ENCODE measurements at regions not wholly inside any gene's neighbourhood (a gene's known extent, or its start where the extent isn't known, plus 50 kb on each side); places are given as distances from the start of the nearest gene placed in this dataset.
"Not testable (repeated sequence)": the region's sequence is repeated elsewhere in the genome, so short reads cannot be mapped to it uniquely, and the experiment has no call there.

DNA sequence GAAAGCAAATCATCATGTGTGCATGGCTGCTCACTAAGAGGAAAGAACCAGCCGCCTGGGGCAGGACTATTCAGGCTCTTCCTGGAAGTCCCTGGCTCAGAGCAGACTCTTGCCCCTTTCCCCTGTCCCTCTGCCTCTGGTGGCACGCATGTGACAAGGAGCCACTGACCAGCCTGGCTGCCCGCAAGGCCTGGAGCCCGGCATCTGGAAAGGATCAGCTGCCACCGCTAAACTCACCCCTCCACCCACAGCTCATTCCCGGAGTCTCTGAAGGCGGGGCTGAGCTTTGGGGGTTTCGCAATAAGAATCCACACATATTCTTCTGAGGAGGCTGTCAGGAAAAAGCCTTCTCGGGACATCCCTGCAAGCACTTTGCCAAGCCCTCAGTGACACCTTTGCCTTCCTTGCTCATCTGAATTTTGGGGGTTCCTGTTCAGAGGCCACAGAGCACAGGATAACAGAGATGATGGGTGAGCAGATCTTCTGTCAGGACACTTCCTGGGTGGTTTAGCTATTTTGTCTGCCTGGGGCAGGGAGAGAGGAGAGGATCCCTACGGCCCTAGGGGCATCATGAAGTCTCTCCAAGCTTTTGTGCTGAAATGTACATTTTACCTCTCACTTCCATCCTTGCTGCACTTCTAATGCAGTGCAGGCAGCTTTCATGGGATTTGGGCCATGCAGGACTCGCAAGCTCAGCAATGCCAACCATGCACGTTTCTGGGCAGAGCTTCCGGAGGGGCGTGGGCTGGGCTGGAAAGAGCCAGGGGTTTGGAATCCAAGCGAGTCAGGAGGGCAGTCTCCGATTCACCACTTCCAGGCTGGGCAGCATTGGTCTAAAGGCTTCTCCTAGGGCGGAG is 124.8 kb upstream of the MAP1LC3B2 start:
- no peak for DNase-seq

DNA sequence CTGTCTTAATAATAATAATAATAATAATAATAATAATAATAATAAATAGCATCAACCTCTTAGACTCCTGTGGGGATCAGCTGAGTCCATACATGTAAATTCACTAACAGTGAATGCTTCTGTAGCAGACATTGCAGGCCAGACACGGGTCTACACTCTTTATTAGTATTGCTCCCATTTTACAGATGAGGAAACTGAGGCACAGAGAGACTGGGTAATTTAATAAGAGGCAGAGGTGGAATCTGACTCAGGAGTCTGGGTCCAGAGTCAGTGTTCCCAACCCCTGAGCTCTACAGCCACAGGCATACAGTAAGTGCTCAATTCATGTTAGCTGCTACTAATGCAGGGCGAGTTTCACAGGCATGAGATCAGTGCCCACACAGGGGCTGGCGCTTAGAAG is 123.2 kb upstream of the MAP1LC3B2 start:
- DNase-seq = no peak

DNA sequence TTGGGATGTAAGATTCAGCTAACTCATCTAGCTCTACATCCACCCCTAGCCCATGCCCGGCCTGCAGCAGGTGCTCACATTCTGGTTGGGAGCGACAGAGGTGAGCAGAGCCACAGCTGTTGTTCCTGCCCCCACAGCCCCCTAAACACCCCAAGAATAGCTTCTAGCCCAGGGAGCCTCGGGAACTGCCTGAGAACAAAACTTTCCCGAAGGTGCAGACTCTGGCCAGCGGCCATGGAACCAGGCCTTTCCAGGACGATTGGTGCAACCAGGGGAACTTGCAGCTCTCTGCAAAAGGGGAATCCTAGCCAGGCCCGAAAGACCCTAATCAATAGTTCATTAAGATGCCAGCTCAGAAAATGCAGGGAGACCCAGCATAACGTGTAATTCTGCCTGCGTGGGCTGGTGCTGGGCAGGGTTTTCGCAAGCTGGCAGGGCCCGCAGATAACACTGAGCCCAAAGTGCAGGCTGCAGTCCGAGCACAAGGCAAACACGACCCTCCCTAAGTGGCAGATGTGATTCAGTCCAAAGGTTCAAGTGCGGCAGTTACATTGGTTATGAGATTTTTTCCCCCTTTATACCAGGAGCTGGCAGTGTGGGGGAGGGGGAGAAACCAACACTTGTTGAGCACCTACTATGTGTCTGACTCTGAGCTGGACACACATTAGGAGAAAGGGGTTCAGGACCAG is 122.5 kb upstream of the MAP1LC3B2 start:
- no peak for DNase-seq

DNA sequence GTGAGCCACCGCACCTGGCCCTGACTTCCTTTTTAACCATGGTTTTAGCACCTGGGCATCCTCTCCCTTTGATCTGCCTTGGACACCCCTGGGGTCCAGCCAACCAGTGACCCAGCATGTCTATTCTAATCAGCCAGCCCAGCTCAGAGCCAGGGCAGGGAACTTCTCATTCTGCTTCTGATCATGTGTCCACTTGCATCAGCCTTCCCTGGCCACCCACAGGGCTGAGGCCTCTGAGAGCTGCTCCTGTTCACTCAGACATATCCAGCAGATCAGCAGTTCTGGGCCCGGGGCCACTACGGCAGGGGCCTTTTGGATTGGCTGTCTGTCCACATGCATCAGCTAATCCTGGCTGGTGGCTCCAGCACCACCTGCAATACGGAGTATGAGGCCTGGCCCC is 117.9 kb upstream of the MAP1LC3B2 start:
- no peak for DNase-seq

DNA sequence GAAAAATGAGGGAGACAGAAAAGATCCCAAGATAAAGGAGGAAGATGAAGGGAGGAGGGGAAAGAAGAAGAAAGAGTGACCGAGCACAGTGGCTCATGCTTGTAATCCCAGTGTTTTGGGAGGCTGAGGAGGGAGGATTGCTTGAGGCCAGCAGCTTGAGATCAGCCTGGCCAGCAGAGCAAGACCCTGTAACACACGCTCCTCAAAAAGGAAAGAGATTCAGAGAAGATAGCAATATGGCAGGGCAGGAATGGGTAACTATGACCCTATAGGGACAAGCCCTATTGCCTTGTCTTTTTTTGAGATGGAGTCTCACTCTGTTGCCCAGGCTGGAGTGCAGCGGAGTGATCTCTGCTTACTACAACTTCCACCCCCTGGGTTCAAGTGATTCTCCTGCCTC is 116.9 kb upstream of the MAP1LC3B2 start:
- no peak for DNase-seq

DNA sequence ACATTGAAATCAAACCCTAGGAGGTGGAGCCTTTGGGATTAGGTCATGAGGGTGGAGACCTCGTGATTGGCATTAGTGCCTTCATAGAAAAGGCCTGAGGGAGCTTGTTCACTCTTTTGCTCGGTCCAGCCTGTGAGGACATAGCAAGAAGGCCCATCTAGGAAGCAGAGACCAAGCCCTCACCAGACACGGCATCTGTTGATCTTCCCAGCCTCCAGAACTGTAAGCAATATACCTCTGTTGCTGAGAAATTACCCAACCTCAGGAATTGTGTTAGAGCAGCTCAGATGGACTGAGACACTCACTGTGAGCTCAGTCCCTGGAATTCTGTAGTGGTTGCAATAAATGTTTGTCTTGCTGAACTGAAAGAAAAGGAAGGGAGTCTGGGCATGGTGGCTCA is 116.2 kb upstream of the MAP1LC3B2 start:
- no peak for DNase-seq

DNA sequence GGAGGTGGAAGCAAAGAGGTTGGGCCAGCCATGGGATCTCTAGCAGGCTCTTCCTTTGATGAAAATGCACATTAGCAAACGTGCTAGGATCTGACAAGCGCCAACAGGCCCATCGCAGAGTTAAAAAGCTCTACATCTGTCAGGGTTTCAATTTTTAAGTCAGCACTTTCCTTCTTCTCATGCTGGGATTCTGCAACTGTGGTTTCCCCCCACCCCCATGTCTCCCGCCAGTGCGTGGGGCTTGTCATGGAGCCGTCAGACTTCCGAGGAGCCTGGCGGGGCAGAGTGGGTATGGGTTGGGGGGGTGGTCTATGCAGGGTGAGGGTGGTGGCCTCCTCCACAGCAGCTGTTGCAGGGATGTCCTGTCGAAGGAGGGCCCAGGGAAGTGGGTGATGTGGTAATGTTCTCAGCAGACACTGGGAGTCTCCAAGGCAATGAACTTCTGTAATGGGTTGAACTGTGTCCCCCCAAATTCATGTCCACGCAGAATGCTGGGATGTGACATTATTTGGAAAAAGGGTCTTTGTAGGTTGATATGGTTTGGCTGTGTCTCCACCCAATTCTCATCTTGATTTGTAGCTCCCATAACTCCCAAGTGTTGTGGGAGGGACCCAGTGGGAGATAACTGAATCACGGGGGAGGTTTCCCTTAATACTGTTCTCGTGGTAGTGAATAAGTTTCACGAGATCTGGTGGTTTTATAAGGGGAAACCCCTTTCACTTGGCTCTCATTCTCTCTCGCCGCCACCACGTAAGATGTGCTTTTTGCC is 115.2 kb upstream of the MAP1LC3B2 start:
- no peak for DNase-seq

DNA sequence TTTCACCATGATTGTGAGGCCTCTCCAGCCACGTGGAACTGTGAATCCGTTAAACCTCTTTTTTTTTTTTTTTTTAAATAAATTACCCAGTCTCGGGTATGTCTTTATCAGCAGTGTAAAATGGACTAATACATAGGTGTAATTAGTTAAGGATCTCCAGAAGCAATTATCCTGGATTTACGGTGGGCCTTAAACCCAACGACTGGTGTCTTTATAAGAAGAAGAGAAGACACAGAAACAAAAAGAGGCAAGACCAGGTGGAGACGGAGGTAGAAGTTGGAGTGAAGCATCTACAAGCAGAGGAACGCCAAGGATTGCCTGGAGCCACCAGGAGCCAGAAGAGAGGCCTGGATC is 114.6 kb upstream of the MAP1LC3B2 start:
- no peak for DNase-seq

DNA sequence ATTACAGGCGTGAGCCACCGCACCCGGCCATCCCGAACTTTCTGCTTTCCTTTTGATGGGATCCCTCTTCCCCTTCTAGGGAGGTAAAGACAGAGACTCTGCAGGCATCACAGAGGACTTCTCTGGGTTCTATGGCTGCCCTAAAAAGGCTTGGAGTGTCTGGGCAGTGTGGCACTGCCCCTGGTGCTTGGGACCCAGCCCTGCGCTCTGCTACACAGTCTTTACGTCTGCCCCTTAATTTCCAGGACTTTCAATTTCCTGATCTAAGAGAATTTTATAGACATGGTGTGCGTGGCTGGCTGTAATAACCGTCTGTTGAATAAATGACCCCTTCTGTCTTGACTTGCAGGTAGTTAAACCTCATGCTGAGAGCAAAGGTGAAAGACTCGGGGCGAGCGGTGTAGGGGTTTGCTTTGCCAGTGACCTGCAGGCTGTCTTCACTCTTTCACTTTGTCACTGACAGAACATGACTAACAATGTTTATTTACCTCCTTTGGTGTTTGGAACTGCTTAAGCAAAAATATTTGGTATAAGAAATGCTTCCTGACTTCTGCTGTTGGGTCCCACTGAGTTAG is 110.9 kb upstream of the MAP1LC3B2 start:
- DNase-seq = no peak

DNA sequence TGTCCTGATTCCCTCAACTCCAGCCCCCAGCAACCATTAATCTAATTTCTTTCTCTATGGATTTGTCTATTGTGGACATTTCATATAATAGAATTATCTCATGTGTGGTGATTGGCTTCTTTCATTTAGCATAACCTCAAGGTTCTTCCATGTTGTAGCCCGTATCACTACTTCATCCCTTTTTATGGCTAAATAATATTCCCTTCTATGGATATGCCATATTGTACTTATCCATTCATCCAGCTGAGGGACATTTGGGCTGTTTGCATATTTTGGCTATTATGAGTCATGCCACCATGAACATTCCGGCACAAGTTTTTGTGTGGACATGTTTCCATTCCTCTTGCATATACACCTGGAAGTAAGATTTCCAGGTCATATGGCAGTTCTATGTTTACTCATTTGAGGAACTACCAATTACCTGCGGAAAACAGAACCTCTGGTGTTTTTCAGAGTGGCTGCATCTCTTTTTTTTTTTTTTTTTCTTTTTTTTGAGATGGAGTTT is 108.7 kb upstream of the MAP1LC3B2 start:
- no peak for DNase-seq

DNA sequence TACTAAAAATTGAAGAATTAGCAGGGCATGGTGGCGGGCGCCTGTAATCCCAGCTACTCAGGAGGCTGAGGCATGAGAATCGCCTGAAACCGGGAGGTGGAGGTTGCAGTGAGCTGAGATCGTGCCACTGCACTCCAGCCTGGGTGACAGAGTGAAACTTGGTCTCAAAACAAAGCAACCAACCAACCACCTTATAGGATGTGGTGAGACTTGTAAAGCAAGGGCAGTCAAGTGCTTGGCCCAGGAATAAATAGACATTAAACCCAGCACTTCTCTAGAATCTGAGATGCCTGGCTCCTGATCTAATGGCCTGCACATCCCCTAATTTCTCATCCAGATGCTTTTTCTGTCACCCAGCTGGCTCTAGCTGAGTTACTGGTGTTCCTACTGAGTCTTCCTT is 106.2 kb upstream of the MAP1LC3B2 start:
- DNase-seq = not testable (repeated sequence)

DNA sequence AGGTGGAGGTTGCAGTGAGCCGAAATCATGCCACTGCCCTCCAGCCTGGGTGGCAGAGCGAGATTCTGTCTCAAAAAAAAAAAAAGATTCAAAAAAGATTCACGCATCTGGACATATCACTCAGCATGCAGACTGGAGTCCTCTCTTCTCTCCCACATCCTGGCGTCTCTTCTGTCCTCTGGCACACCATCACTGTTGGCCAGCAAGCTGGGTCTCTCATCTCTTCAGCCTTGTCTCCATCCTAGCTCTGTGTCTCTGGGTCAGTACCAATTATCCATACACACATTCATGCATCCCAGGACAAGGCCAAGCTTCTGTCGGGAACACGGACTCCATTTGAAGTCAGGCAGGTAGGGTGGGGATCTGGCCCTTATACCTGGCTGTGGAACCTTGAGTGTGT is 105.5 kb upstream of the MAP1LC3B2 start:
- DNase-seq = no peak

DNA sequence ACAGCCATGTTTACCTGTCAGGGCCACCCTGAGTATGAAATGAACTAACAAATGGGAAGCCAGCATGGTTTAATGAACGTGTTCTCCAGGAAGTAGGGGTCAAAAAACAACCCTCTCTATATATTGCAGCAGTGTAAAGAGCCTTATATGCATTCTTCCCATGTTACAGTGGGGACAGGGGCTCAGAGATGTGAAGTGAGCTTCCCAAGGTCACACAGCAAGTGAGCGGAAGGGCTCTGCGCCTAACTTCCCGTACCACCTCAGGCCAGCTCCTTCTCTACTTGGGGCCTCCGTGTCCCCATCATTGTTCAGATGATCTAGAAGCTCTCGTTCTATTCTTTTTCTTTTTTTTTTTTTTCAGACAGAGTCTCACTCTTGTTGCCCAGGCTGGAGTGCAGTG is 105.1 kb upstream of the MAP1LC3B2 start:
- no peak for DNase-seq

DNA sequence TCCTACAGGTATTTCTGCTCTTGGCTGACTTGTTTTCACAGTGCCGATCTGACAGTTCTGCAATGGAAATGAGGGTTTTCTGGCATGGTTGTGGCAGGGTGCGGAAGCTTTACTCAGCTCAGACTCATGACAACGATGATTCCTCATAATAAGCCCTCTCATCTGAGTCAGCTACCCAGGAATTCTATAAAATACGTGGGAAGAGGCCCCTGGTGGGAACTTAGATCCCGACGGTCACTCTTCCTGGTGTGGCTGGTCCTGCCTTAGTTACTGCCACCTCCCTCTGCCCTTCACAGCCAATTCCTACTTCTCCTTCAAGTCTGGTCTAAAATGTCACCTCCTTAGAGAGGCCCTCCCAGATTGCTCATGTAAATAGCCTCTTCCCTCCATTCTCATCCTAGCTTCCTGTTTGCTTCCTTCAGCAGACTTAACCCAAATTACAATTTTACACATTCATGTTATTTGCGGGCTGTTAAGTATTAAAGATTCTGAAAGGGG is 104.2 kb upstream of the MAP1LC3B2 start:
- DNase-seq = no peak

DNA sequence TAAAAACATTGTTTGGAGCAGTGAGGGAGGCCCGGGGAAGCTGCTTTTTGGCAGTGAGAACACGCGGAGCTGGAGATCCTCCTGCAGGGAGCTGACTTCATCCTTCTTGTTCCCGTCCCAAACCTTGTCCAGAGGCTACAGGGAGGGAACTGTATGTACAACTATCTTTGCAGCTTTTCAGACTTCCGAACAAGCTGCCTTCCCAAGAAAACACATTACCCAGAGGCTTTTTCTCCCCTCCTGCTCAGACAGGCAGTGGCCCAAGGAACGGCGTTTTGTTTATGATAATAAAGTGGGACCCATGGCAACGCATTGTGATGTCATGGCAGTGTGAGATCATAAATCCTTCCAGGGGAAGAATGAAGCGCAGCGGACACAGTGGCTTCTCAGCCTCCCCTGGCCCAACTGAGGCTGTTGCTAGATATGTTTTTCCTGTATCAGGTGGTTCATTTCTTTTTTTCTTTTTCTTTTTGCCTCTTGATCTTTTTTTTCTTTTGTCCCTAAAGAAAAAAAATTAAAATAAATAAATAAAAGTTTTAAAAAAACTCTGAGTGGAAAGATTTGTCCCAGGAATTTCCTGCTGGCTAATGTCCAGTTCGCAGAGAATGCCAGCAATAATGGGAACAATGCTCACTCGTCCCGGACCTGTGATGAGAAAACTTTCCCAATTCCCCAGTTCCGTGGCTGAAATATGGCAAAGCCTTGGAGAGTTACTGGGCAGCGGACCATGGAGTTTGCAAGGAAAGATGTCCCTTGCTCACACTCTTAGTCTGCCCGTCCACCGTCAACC is 103.4 kb upstream of the MAP1LC3B2 start:
- DNase-seq = no peak

DNA sequence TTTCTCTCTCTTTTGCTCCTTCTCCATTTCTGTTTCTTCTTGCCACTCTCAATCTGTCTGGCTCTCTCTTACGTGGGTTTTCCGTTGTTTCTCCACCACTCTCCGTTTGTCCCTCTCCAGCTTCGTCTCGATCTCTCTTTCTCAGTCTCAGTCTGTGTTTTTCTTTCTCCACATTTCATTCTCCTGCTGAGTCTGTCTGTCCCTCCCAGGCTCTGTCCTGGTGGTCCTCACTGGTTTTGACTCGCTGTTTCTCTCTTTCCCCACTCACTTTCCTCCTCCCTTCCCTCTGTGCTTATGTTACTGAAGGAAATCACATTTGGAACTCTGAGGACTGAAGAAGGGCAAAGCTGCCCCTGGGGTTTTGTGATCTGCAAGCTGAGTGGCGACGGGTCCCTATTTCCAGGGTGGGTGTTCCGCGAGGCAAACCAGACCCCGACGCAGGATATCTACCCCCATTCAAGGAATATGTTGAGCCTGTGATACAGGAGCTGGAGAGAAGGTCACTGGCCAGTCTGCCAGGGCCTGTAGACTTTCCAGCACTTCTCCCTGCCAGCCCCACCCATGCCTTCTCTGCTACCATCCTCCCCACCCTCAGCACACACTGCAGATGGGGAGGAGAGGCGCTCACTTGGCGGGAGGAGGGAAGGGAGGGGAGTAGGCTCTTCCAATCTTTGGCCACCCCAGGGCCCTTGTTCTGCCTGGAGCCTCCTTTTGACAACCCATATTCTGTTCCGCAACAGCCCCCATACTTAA is 102.7 kb upstream of the MAP1LC3B2 start:
- no peak for DNase-seq

DNA sequence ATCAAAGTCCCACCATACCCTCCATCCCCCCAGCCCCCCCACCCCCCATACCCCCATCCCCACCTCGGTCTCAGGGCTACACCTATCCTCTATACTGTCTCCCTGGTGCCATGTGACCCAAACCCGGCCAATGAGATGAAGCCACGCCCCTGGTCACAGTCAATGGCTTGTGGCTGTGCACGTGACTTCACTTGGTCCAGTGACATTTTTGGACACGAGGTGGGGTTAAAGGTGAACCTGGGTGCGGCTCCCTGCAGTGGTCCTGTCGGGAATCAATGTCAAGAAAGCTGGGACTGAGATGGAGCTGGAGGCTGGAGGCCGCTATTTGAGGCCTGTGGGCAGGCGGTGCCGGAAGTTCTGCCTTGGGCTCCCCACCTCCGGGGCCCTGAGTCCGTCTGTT is 100.7 kb upstream of the MAP1LC3B2 start:
- DNase-seq = no peak

DNA sequence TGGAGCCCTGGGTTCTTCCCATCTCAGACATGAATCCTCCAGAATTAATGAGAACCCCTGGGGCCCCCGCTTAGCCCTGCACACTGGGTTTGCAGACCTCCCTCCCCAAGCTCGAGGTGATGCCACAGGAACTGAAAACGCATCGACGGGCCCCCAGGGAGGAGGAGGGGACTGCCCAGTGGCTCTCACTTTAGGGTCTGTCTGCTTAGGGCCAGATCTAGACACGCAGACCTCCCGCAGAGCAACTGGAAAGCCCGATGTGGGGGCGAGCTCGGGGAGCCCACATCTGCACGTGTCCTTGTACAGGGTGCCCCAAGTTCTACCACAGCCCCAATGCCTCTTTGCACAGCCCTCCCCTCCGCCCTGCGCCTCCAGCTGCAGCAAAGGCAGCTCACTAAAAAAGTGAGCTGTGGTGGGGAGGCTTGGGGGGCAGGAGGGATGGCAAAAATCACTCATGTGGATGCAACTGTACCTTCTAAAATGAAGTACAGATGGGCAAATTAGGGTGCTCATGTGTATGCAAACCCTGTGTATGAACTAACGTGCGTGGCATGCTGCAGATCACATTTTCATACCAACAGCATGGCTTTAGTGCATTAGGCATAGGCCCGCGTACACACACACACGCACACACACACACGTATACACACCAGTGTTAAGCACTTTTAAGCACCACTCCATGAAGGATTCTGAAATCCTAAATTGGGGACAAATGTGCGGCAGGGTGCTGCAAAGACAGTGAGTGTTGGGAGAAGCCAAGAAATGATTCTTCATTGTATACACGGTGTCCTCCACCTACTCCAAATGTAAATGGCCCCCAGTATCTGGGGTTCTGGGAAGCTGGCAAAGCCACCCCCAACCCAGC is 99.9 kb upstream of the MAP1LC3B2 start:
- no peak for DNase-seq

DNA sequence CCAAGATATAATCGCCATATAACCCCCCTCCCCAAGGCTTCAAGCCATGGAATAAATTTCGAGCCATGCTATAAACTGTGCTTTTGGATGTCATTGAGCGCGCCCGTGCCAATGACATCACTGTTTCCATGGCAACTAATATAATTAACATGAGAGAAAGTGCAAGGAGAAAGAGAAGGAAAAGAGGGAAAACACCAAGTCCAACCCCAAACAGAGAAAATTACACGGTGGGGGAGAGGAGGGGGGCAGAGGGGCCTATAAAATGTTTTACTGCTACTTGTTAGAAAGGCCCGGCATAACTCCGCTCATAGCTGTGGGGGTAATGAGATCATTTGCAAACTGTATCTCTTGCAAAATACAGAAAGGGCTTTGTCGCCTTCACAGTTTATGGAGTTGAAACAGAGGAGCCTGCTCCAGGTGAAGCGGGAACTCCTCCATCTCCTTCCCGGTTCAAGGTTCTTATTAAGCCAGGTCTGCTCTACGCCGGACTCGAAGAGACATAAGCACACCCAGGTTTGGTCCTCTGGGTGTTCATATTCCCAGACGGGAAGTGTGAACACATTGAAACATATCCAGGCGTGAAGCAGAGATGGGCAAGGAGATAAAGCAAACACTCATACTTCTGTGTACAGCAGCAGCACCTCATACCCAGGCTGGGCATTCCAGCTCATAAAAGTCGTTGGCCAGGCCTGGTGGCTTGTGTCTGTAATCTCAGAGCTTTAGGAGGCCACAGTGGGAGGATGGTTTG is 99.1 kb upstream of the MAP1LC3B2 start:
- no peak for DNase-seq

DNA sequence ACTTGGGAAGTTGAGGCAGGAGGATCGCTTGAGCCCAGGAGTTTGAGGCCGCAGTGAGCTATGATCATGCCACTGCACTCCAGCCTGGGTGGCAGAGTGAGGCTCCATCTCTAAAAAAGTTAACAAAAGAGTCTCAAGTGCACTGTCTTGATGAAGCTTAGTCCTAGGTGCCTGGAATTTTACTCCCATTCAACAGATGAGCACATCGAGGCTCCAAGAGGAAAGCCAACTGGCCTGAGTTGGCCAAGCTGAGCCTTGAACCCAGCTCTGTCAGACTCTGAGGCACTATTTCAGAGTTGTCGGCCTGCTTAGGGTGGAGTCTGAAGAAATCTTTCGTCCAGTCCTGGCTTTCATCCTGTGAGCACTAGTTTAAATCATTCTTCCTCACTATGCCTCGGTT is 98.1 kb upstream of the MAP1LC3B2 start:
- no peak for DNase-seq

Measured in activated CD8-positive, alpha-beta memory T cell treated with anti-CD3 and anti-CD28 coated beads, Interleukin-2, amount 50 U/mL, for 4 hours (primary cell).